ENCODE measurements at regions not wholly inside any gene's neighbourhood (a gene's known extent, or its start where the extent isn't known, plus 50 kb on each side); places are given as distances from the start of the nearest gene placed in this dataset.

DNA sequence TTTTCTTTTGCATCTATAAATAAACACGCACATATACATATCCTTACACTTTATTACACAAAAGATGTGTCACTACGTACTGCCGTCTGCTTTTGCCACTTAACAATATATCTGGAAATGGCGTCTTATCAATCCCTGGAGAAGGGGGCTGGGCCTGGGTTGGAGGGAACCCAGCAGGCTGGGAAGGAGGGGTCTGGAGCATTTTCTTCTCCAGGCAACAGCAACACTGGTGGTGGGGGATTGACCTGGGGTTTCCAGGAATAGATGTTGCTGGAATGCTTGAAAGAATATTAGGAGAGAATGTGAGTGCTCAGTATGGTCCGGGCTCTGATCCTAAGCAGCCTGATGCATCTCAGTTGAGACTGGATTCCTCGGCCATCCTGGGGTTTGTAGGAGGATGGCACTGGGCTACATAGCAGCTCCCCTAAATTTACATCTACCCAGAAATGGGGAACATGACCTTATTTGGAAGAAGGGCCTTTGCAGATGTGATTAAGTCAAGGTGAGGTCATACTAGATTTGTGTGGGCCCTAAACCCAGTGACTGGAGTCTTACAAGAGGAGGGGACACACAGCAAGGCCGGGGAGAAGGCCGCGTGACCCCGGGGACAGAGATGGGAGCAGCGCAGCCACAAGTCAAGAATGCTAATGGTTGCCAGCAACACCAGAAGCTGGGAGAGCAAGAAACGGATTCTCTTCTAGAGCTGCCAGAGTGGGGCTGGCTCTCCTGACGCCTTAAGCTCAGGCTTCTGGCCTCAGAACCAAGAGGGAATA, 98.6 kb downstream of the SIK1 start:
- TF ChIP-seq GATA2 (IDR thresholded peaks at IDR 0.05; ENCODE audit: low read depth, low read length) (no peak), GATA3 (IDR thresholded peaks at IDR 0.05; ENCODE audit: low read depth, low read length) (no peak)
